Stimulated activated memory B cell treated with anti-CD40 and anti-IgM and Interleukin-4, amounts not matched to agents 10 μg/mL and 1 μg/mL and 100 μg/mL, for 72 hours (primary cell): ENCODE measurements at regions not wholly inside any gene's neighbourhood (a gene's known extent, or its start where the extent isn't known, plus 50 kb on each side); places are given as distances from the start of the nearest gene placed in this dataset.

Experiments used
- ATAC-seq: fragments of 150-1000 bp; cut with Tn5 transposase; 2 replicates; pipeline ENCODE4 v1.10.0; 2021
- H3K27ac Mint-ChIP-seq: one replicate; pipeline ENCODE4 v1.8.0; 2022; ENCODE audit warnings: mild to moderate bottlenecking, mixed read lengths
- H3K27me3 Mint-ChIP-seq: one replicate; pipeline ENCODE4 v1.8.0; 2022; ENCODE audit warnings: mixed read lengths
- H3K36me3 Mint-ChIP-seq: one replicate; pipeline ENCODE4 v1.8.0; 2022; ENCODE audit warnings: mixed read lengths
- H3K4me1 Mint-ChIP-seq: one replicate; pipeline ENCODE4 v1.8.0; 2022; ENCODE audit warnings: mixed read lengths
- H3K4me3 Mint-ChIP-seq: one replicate; pipeline ENCODE4 v1.8.0; 2022; ENCODE audit warnings: mild to moderate bottlenecking, moderate library complexity, mixed read lengths
- H3K9me3 Mint-ChIP-seq: one replicate; pipeline ENCODE4 v1.8.0; 2022; ENCODE audit warnings: mixed read lengths

DNA sequence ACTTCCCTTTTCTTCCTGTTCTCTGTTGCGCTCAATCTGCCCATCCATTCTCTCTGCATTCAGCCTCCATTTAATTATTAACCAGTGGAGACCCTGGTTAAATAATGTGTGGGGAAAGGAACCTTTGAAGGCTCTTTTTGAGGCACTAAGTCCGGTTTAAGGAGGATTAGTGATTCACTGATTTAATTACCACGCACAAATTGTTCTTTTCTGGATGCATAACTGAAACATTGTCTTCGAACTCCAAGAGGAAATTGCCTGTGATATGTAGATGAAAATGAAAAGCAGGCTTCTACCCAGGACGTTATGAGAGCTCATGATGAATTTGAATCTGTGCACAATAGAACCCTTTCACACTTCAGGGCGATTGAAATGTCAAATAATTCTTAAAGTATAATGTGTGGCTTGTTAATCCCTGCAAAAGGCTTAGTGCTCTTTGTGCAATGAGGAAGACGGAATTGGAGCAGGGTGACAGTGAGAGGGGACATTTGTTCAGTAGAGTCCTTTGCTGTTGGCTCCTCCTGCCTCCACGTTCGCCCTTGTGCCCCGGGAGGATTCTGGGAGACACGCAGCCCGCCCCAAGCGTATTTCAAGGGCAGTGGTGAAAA lies 51.1 kb upstream of the ZNF236 start:
- Mint-ChIP-seq H3K4me1 (no peaks in the 10 kb centered on the region), H3K36me3 (no peaks in the 10 kb centered on the region), H3K27ac (no peak overlapping the region), H3K27me3 (peaks cover 48% of the 10 kb centered on the region), H3K4me3 (no peak overlapping the region), H3K9me3 (peaks cover 9% of the 10 kb centered on the region)
- no peak for ATAC-seq

- Mint-ChIP-seq H3K4me1 (no peaks in the 10 kb centered on the region), H3K27ac (no peak overlapping the region), H3K4me3 (no peak overlapping the region), H3K9me3 (peaks cover 9% of the 10 kb centered on the region), H3K27me3 (peaks cover 51% of the 10 kb centered on the region), H3K36me3 (no peaks in the 10 kb centered on the region)
- ATAC-seq: no peak
Measured at GRCh38 chr18:76767954-76768353, 54.4 kb upstream of the ZNF236 start.

DNA sequence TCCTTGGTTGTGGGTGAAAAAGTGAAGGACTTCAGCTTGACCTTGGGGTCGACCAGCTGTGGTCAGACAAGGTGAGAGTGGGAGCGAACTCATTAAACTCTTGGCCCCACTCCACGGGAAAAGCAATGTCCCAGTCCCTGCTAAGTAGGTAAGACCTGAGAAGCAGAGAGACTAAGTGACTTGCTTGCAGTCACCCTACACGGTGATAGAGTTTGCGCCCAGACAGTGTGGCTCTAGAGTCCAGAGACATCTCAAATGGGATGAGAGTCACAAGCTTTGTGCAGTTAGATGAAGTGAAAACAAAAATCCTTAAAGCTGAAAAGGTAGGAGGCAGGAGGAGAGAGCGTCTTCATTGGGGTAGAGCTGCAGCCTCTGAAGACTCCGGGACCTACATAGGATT lies 55.9 kb upstream of the ZNF236 start:
- Mint-ChIP-seq H3K36me3 (no peaks in the 10 kb centered on the region), H3K4me1 (no peaks in the 10 kb centered on the region), H3K9me3 (peaks cover 11% of the 10 kb centered on the region), H3K27ac (no peak overlapping the region), H3K27me3 (peaks cover 35% of the 10 kb centered on the region), H3K4me3 (no peak overlapping the region)
- ATAC-seq: no peak

DNA sequence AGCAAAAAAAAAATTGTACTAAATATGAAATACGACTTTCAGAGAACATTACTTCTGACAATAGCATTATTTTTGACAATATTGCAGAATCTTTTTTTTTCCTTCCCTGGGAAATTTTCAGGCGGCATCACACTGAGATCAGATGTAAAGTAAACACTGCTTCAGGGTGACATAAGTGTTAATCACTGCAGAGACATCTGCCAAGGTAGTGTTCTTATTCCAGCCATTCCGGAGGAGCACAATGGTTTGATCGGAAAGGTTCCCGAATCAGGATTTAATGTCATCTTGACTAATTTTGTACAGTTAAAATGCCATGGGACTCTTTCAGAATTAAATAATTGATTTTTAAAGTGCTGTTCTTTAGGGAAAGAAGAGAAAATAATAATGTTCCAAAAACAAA lies 56.7 kb upstream of the ZNF236 start:
- Mint-ChIP-seq H3K4me1 (no peaks in the 10 kb centered on the region), H3K36me3 (no peaks in the 10 kb centered on the region), H3K4me3 (no peak overlapping the region), H3K27me3 (peaks cover 32% of the 10 kb centered on the region), H3K9me3 (peaks cover 11% of the 10 kb centered on the region), H3K27ac (no peak overlapping the region)
- no peak for ATAC-seq

DNA sequence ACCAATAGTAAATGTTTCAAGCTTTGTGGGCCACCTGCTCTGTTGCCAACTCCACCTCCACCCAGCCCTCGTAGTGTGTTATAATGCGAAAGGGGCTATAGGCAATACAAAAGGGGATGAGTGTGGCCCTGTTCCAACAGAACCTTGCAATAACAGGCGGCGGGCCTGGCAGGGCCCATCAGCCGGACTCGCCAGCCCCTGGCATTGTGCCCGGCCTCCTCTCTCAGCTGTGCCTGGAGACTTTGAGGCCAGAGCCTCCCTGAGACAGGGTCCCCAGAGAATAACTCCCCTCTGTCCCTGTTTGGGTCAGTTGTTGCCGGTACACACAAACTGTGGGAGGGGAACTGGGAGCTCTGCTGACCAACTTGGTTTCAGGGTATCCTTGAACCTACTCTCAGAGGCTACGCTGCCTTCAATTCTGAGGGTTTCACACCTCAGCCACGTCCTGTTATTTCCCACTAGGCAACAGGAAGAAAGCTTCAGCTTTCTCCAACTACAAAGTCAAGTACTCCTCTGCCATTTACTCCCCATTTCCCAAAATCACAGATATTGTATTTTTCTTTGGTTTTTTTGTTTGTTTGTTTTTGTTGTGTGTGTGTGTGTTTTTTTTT lies 58.0 kb upstream of the ZNF236 start:
- H3K36me3 Mint-ChIP-seq: no peaks in the 10 kb centered on the region
- no peak overlapping the region for H3K4me3 Mint-ChIP-seq
- no peaks in the 10 kb centered on the region for H3K4me1 Mint-ChIP-seq
- H3K27me3 Mint-ChIP-seq: peaks cover 32% of the 10 kb centered on the region
- ATAC-seq: no peak
- peaks cover 11% of the 10 kb centered on the region for H3K9me3 Mint-ChIP-seq
- H3K27ac Mint-ChIP-seq: no peak overlapping the region

DNA sequence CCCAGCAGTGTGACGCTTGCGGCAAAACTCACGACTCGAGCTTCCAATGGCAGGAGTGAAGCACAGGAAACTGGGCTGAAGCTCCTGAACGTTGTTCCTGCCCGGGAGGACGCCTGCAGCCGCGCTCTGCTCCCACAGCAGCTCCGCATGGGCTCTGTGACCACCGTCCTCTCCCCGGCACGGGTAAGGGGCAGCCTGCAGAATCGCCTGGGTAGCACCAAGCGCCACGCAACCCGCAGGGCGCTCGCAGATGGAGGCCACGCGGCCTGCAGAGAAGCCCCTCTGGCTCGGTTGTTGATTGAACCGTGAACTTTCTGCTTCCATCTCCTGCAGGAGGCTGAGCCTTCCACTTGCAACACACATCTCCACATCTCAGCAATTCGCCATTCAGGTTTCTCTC lies 63.3 kb upstream of the ZNF236 start:
- Mint-ChIP-seq H3K27ac (no peak overlapping the region), H3K4me1 (no peaks in the 10 kb centered on the region), H3K9me3 (peaks cover 5% of the 10 kb centered on the region), H3K27me3 (no peaks in the 10 kb centered on the region), H3K36me3 (no peaks in the 10 kb centered on the region), H3K4me3 (no peak overlapping the region)
- no peak for ATAC-seq

- ATAC-seq: peak; percentile 24
- H3K4me1 Mint-ChIP-seq: no peaks in the 10 kb centered on the region
- no peak overlapping the region for H3K4me3 Mint-ChIP-seq
- H3K27me3 Mint-ChIP-seq: no peaks in the 10 kb centered on the region
- no peaks in the 10 kb centered on the region for H3K36me3 Mint-ChIP-seq
- peaks cover 5% of the 10 kb centered on the region for H3K9me3 Mint-ChIP-seq
- no peak overlapping the region for H3K27ac Mint-ChIP-seq
Measured at GRCh38 chr18:76757925-76758324, 64.4 kb upstream of the ZNF236 start.

- no peak overlapping the region for H3K4me3 Mint-ChIP-seq
- H3K36me3 Mint-ChIP-seq: no peaks in the 10 kb centered on the region
- no peak for ATAC-seq
Measured at GRCh38 chr18:76757335-76757734, 65.0 kb upstream of the ZNF236 start.

DNA sequence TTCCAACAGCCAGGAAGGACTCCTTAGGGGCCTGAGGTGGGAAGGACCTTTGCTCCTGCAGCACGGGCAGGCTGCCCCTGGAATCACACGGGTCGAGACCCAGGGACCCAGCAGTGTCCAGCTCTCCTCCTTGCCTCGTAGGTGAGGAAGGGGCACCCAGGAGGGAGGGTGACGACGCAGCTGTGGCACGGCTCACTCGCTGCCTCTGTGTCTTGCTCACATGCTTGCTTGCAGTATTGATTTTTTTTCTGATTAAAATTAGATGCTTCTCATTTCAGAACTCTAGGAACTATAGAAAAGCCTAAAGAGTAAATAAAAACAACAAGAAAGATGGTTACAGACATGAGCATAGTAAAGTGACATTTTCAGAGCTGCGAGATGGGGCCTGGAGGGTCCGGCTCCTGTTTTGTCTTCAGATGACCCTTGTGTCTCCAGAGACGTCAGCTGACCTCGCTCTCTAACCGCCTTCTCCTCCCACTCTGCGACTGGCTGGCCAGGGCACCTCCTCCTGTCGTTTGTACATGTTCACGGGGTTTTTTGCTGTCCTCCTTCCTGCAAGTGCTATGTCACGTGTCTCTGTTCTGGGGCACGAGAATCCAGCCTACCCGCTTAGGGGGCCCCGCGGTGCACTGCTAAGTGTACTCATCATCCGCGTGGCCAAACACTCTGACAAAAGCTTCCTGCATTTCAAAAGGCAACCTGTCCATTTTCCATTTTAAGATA lies 65.7 kb upstream of the ZNF236 start:
- Mint-ChIP-seq H3K27ac (no peak overlapping the region), H3K4me1 (no peaks in the 10 kb centered on the region), H3K27me3 (no peaks in the 10 kb centered on the region), H3K4me3 (no peak overlapping the region), H3K9me3 (peaks cover 6% of the 10 kb centered on the region), H3K36me3 (no peaks in the 10 kb centered on the region)
- ATAC-seq: no peak

More at GRCh38 chr18:76757335-76757734, 65.0 kb upstream of the ZNF236 start:
- Mint-ChIP-seq H3K27me3 (no peaks in the 10 kb centered on the region), H3K27ac (no peak overlapping the region), H3K4me1 (no peaks in the 10 kb centered on the region), H3K9me3 (peaks cover 6% of the 10 kb centered on the region)

DNA sequence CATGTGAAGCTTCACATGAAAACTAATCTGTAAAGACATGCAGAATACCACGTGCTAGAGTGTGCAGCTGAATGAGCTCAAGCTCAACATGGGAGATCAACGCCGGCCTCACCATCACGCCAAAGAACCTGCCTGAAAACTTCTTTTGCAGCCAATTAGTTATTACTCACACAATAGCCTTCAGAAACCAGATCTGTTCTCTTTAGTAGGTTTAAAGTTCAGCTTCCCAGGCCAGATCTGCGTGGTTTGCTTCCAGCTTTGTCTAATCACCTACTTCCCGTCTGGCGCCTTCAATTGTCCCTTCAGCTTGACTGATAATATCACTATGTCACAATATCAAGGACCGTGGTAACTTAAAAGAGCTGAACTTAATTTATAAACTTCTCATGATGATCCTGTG lies 68.0 kb upstream of the ZNF236 start:
- no peak for ATAC-seq
- Mint-ChIP-seq H3K9me3 (peaks cover 9% of the 10 kb centered on the region), H3K4me1 (no peaks in the 10 kb centered on the region), H3K27me3 (no peaks in the 10 kb centered on the region), H3K36me3 (peaks cover under 1% of the 10 kb centered on the region), H3K27ac (no peak overlapping the region), H3K4me3 (no peak overlapping the region)

GRCh38 chr18:76752400-76752799 lies 70.0 kb upstream of the ZNF236 start:
- Mint-ChIP-seq H3K27ac (no peak overlapping the region), H3K9me3 (peaks cover 15% of the 10 kb centered on the region), H3K4me3 (no peak overlapping the region), H3K27me3 (no peaks in the 10 kb centered on the region), H3K4me1 (no peaks in the 10 kb centered on the region), H3K36me3 (peaks cover 5% of the 10 kb centered on the region)
- ATAC-seq: no peak

- H3K4me1 Mint-ChIP-seq: no peaks in the 10 kb centered on the region
Measured at GRCh38 chr18:76750917-76751890, 71.2 kb upstream of the ZNF236 start.

DNA sequence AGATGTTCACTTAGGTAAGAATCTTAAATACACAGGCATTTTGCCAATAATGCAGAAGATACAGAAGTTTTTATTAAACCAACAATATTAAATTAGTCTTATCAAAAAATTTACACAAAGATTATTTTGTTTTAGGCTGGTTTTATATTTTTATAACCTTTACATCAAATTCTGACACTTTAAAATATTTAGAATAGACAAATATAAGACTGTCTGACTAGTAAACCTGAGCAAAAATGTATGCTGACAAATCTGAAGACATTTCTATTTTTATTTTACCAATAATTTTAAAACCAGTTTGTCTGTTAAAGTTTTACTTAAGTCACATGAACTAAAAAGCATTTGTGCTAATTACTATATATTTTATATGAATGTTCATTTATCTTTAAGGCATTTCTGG lies 72.1 kb upstream of the ZNF236 start:
- Mint-ChIP-seq H3K4me1 (no peaks in the 10 kb centered on the region), H3K36me3 (peaks cover 5% of the 10 kb centered on the region), H3K27ac (no peak overlapping the region), H3K27me3 (no peaks in the 10 kb centered on the region), H3K4me3 (no peak overlapping the region), H3K9me3 (peaks cover 15% of the 10 kb centered on the region)
- ATAC-seq: no peak

More at GRCh38 chr18:76750917-76751890, 71.2 kb upstream of the ZNF236 start:
- no peak overlapping the region for H3K27ac Mint-ChIP-seq
- peaks cover 15% of the 10 kb centered on the region for H3K9me3 Mint-ChIP-seq
- no peaks in the 10 kb centered on the region for H3K27me3 Mint-ChIP-seq
- peaks cover 5% of the 10 kb centered on the region for H3K36me3 Mint-ChIP-seq
- no peak for ATAC-seq
- H3K4me3 Mint-ChIP-seq: no peak overlapping the region

- H3K9me3 Mint-ChIP-seq: peaks cover 15% of the 10 kb centered on the region
- H3K4me1 Mint-ChIP-seq: no peaks in the 10 kb centered on the region
- H3K36me3 Mint-ChIP-seq: peaks cover 5% of the 10 kb centered on the region
- no peak overlapping the region for H3K4me3 Mint-ChIP-seq
- H3K27me3 Mint-ChIP-seq: no peaks in the 10 kb centered on the region
- no peak overlapping the region for H3K27ac Mint-ChIP-seq
- no peak for ATAC-seq
Measured at GRCh38 chr18:76747676-76748075, 74.7 kb upstream of the ZNF236 start.

GRCh38 chr18:76741346-76741745 lies 81.0 kb upstream of the ZNF236 start:
- Mint-ChIP-seq H3K9me3 (peaks cover 4% of the 10 kb centered on the region), H3K4me1 (no peaks in the 10 kb centered on the region), H3K4me3 (no peak overlapping the region), H3K27me3 (no peaks in the 10 kb centered on the region), H3K27ac (no peak overlapping the region), H3K36me3 (no peaks in the 10 kb centered on the region)
- no peak for ATAC-seq
